Pancreas (tissue), 10 donors: ENCODE measurements at regions not wholly inside any gene's neighbourhood (a gene's known extent, or its start where the extent isn't known, plus 50 kb on each side); places are given as distances from the start of the nearest gene placed in this dataset.

ENCODE experiments used
- ATAC-seq, 4 donors: fragments of 200-7000 bp; cut with Tn5 transposase; one replicate each; pipeline versions ENCODE4 v1.8.0 to v1.9.1; 2020; ENCODE audit warnings: mild to moderate bottlenecking in 4 of 4, moderate library complexity in 4 of 4
- DNase-seq, 6 donors: peaks; one replicate each; pipeline ENCODE4 v3.0.0-alpha.2; 2020
- FAIRE-seq: peaks from 2 replicates; lab custom pipeline; 2012; peaks lifted over from hg19 to GRCh38; lab: Jason Lieb, UNC
- H3K27ac ChIP-seq, 4 donors: fragments of 200-600 bp; sonication (generic); 1 replicate in 3 of 4; 2 replicates in 1 of 4; pipeline versions ENCODE4 v1.5.0 to v1.8.0; 2020
- H3K27me3 ChIP-seq, 4 donors: fragments of 200-600 bp; one replicate each; pipeline ENCODE4 v1.8.0; 2021
- H3K36me3 ChIP-seq, 3 donors: fragments of 200-600 bp; sonication (generic) in 1 of 3; one replicate each; pipeline versions ENCODE4 v1.5.0 to v1.8.0; 2020 to 2021
- H3K4me1 ChIP-seq, 3 donors: fragments of 200-600 bp; one replicate each; pipeline ENCODE4 v1.8.0; 2021
- H3K4me3 ChIP-seq, 4 donors: fragments of 200-600 bp; sonication (generic) in 2 of 4; one replicate each; pipeline versions ENCODE4 v1.5.0 to v1.8.0; 2020 to 2021
- H3K9me3 ChIP-seq, 4 donors: fragments of 200-600 bp; one replicate each; pipeline ENCODE4 v1.8.0; 2021
- CTCF ChIP-seq, 4 donors: fragments of 200-600 bp; sonication (generic) in 3 of 4; IDR thresholded peaks; one replicate each; pipeline versions ENCODE4 v1.5.0 to v1.8.0; 2021; ENCODE audit warnings: antibody characterized with exemption in 4 of 4
- whole genome bisulfite sequencing, 2 donors: extraction: QIAGEN DNeasy Blood & Tissue Kit; methylation state at CpG; one replicate each; pipeline ENCODE4 v1.1.7; 2013; 5-methylcytosine and 5-hydroxymethylcytosine counted together
- intact Hi-C, 3 donors: fragments of 100-400 bp; cut with DNase I; formaldehyde crosslinking; loops; one replicate each; pipeline versions ENCODE4 v1.11.1 to v1.14.2; 2022
- donor health status: healthy with polysubstance abuse.
- donor health status: DM: no; HTN: no; CAD: no; lungs with moderate emphysema.
- donor health status: DM: no; HTN: no; CAD: no.
- donor health status: control.
- donor health status: control.
- donor health status: Bipolar disorder and iron deficiency.
- donor health status: DM: yes; HTN: yes; CAD: no.
- donor health status: DM: no; HTN: no; CAD: no.
- donor health status: DM: no; HTN: no; CAD: no.
- donor health status: DM: yes; HTN: yes; CAD: no.

- H3K4me3 ChIP-seq = no peak overlapping the region
- no peaks in the 10 kb centered on the region for H3K4me1 ChIP-seq
- H3K27ac ChIP-seq = peak overlapping the region in 1 of 4 donors; percentile 1
- FAIRE-seq = no peak
- TF ChIP-seq CTCF (IDR thresholded peaks at IDR 0.05) = no peak
- no peaks in the 10 kb centered on the region for H3K27me3 ChIP-seq
- DNase-seq = peak; percentile 20 to 68 (median 57)
- 54 to 56% methylated on average over 15 of the region's 15 CpGs for WGBS, 2 donors
- H3K9me3 ChIP-seq = no peaks in the 10 kb centered on the region
- ATAC-seq = peak in 3 of 4 donors; percentile 86 to 90 (median 88)
- intact Hi-C loops = no loop called here
- no peaks in the 10 kb centered on the region for H3K36me3 ChIP-seq
Measured at GRCh38 chr19:28519952-28520861, 692.7 kb downstream of the UQCRFS1 start.

- intact Hi-C loops = no loop called here
- Histone ChIP-seq H3K4me1 (no peaks in the 10 kb centered on the region), H3K4me3 (no peak overlapping the region), H3K36me3 (no peaks in the 10 kb centered on the region), H3K27me3 (no peaks in the 10 kb centered on the region), H3K9me3 (no peaks in the 10 kb centered on the region), H3K27ac (no peak overlapping the region)
- TF ChIP-seq CTCF (IDR thresholded peaks at IDR 0.05) = no peak
- no peak for ATAC-seq
- DNase-seq = no peak
- FAIRE-seq = no peak
- 54 to 67% methylated on average over 8 of the region's 8 CpGs for WGBS, 2 donors
Measured at GRCh38 chr19:28519218-28519779, 693.7 kb downstream of the UQCRFS1 start.

GRCh38 chr19:28516415-28516872, 696.5 kb downstream of the UQCRFS1 start:
- H3K4me1 ChIP-seq = no peaks in the 10 kb centered on the region
- no peaks in the 10 kb centered on the region for H3K9me3 ChIP-seq
- no peaks in the 10 kb centered on the region for H3K27me3 ChIP-seq
- FAIRE-seq = no peak
- WGBS, 2 donors = 75 to 85% methylated on average over 2 of the region's 2 CpGs
- DNase-seq = no peak
- no peak for ATAC-seq
- H3K27ac ChIP-seq = no peak overlapping the region
- intact Hi-C loops = no loop called here
- TF ChIP-seq CTCF (IDR thresholded peaks at IDR 0.05) = no peak
- H3K36me3 ChIP-seq = no peaks in the 10 kb centered on the region
- H3K4me3 ChIP-seq = no peak overlapping the region

- TF ChIP-seq CTCF (IDR thresholded peaks at IDR 0.05) = no peak
- intact Hi-C loops = no loop called here
- FAIRE-seq (no peak), ATAC-seq (no peak), DNase-seq (no peak)
- Histone ChIP-seq H3K27me3 (no peaks in the 10 kb centered on the region), H3K27ac (no peak overlapping the region), H3K9me3 (no peaks in the 10 kb centered on the region), H3K4me3 (no peak overlapping the region), H3K4me1 (no peaks in the 10 kb centered on the region), H3K36me3 (no peaks in the 10 kb centered on the region)
- 72 to 77% methylated on average over 3 of the region's 3 CpGs for WGBS, 2 donors
Measured at GRCh38 chr19:28514166-28514565, 698.8 kb downstream of the UQCRFS1 start.

- ATAC-seq = no peak
- no peaks in the 10 kb centered on the region for H3K36me3 ChIP-seq
- no peaks in the 10 kb centered on the region for H3K9me3 ChIP-seq
- no peaks in the 10 kb centered on the region for H3K4me1 ChIP-seq
- 93 to 96% methylated on average over 1 of the region's 1 CpG for WGBS, 2 donors
- intact Hi-C loops = no loop called here
- no peak for FAIRE-seq
- no peak for DNase-seq
- no peak for TF ChIP-seq CTCF (IDR thresholded peaks at IDR 0.05)
- H3K27me3 ChIP-seq = no peaks in the 10 kb centered on the region
- H3K27ac ChIP-seq = no peak overlapping the region
- no peak overlapping the region for H3K4me3 ChIP-seq
Measured at GRCh38 chr19:28511655-28512054, 701.3 kb downstream of the UQCRFS1 start.
